Neural cell (in vitro differentiated cells): ENCODE measurements at regions not wholly inside any gene's neighbourhood (a gene's known extent, or its start where the extent isn't known, plus 50 kb on each side); places are given as distances from the start of the nearest gene placed in this dataset.

ENCODE experiments used
- H2AFZ ChIP-seq: fragments of 200-600, 300-800 bp; sonication (generic), shearing (Covaris generic); 2 replicates; pipeline ENCODE4 v1.6.0; 2014; ENCODE audit warnings: low read depth, mild to moderate bottlenecking, antibody characterized with exemption, low read length, moderate library complexity
- H3F3A ChIP-seq: fragments of 200-600 bp; shearing (Covaris generic); 2 replicates; pipeline ENCODE4 v1.6.1; 2016; ENCODE audit warnings: mild to moderate bottlenecking, moderate library complexity, mixed read lengths, antibody characterized with exemption, low read length; ENCODE audit not compliant: insufficient read depth, poor library complexity, severe bottlenecking
- H3K27ac ChIP-seq: fragments of 200-600, 300-800 bp; sonication (generic), shearing (Covaris generic); 2 replicates; pipeline ENCODE4 v1.5.1; 2014; ENCODE audit warnings: mild to moderate bottlenecking, low read length, moderate library complexity
- H3K27me3 ChIP-seq: fragments of 300-800, 200-600 bp; sonication (generic), shearing (Covaris generic); 2 replicates; pipeline ENCODE4 v1.6.0; 2014; ENCODE audit warnings: mild to moderate bottlenecking, low read depth, low read length, moderate library complexity; ENCODE audit not compliant: insufficient read depth
- H3K36me3 ChIP-seq: fragments of 300-800, 200-600 bp; sonication (generic), shearing (Covaris generic); 2 replicates; pipeline ENCODE4 v1.5.1; 2014; ENCODE audit warnings: mild to moderate bottlenecking, antibody characterized with exemption, low read length, moderate library complexity; ENCODE audit not compliant: insufficient read depth
- H3K4me2 ChIP-seq: fragments of 300-800, 200-600 bp; sonication (generic), shearing (Covaris generic); 2 replicates; pipeline ENCODE4 v1.6.0; 2014; ENCODE audit warnings: mild to moderate bottlenecking, low read length
- H3K4me3 ChIP-seq: fragments of 300-800, 200-600 bp; sonication (generic), shearing (Covaris generic); 2 replicates; pipeline ENCODE4 v1.5.1; 2014; ENCODE audit warnings: mild to moderate bottlenecking, low read length, moderate library complexity
- H3K79me2 ChIP-seq: fragments of 200-600 bp; shearing (Covaris generic); replicated peaks from 2 replicates; pipeline ENCODE4 v1.6.0; 2014; ENCODE audit warnings: mild to moderate bottlenecking, low read length, moderate library complexity; ENCODE audit not compliant: insufficient read depth
- H3K9ac ChIP-seq: fragments of 300-800, 200-600 bp; sonication (generic), shearing (Covaris generic); 2 replicates; pipeline ENCODE4 v1.6.1; 2016; ENCODE audit warnings: mild to moderate bottlenecking, low read length, mixed read lengths
- H3K9me2 ChIP-seq: fragments of 200-600 bp; shearing (Covaris generic); 2 replicates; pipeline ENCODE4 v1.6.1; 2016; ENCODE audit warnings: mild to moderate bottlenecking, low read length, mixed read lengths; ENCODE audit not compliant: insufficient read depth
- H3K9me3 ChIP-seq: fragments of 200-600, 300-800 bp; sonication (generic), shearing (Covaris generic); 2 replicates; pipeline ENCODE4 v1.6.1; 2016; ENCODE audit warnings: mild to moderate bottlenecking, mixed run types, low read length, moderate library complexity, mixed read lengths
- H4K20me1 ChIP-seq: fragments of 200-600 bp; shearing (Covaris generic); 2 replicates; pipeline ENCODE4 v1.6.1; 2016; ENCODE audit warnings: mild to moderate bottlenecking, mixed run types; ENCODE audit not compliant: insufficient read depth
- CTCF ChIP-seq: fragments of 450-650 bp; IDR thresholded peaks from 2 replicates; pipeline ENCODE4 v1.5.1; 2014; ENCODE audit warnings: antibody characterized with exemption, mild to moderate bottlenecking, moderate library complexity; ENCODE audit not compliant: poor library complexity, severe bottlenecking
- EP300 ChIP-seq: fragments of 450-650 bp; conservative IDR thresholded peaks from 2 replicates; pipeline ENCODE4 v1.6.1; 2014; ENCODE audit warnings: antibody characterized with exemption, mild to moderate bottlenecking, moderate library complexity; ENCODE audit not compliant: poor library complexity, severe bottlenecking
- EZH2 ChIP-seq: fragments of 200-600, 300-800 bp; shearing (Covaris generic), sonication (generic); IDR thresholded peaks from 2 replicates; pipeline ENCODE4 v1.6.1; 2014; ENCODE audit warnings: antibody characterized with exemption, low read length, borderline replicate concordance, mild to moderate bottlenecking; ENCODE audit not compliant: insufficient read depth, poor library complexity, severe bottlenecking
- MXI1 ChIP-seq: fragments of 450-650 bp; conservative IDR thresholded peaks from 2 replicates; pipeline ENCODE4 v1.6.1; 2014; ENCODE audit warnings: antibody characterized with exemption, mild to moderate bottlenecking; ENCODE audit not compliant: poor library complexity, severe bottlenecking
- POLR2AphosphoS5 ChIP-seq: IDR thresholded peaks from 2 replicates; pipeline ENCODE4 v1.6.1; 2012
- RAD21 ChIP-seq: fragments of 450-650 bp; conservative IDR thresholded peaks from 2 replicates; pipeline ENCODE4 v1.6.1; 2014; ENCODE audit warnings: antibody characterized with exemption, mild to moderate bottlenecking, moderate library complexity
- REST ChIP-seq: IDR thresholded peaks from 2 replicates; pipeline ENCODE4 v1.6.1; 2012; ENCODE audit warnings: borderline replicate concordance
- SMC3 ChIP-seq: fragments of 450-650 bp; conservative IDR thresholded peaks from 2 replicates; pipeline ENCODE4 v1.6.1; 2014; ENCODE audit warnings: antibody characterized with exemption, mild to moderate bottlenecking, moderate library complexity; ENCODE audit not compliant: poor library complexity
- TAF1 ChIP-seq: IDR thresholded peaks from 2 replicates; pipeline ENCODE4 v1.6.1; 2012; ENCODE audit warnings: low read depth

- Histone ChIP-seq H3K9me2 (no peaks in the 10 kb centered on the region), H3F3A (no peaks in the 10 kb centered on the region), H3K27ac (no peak overlapping the region), H3K27me3 (no peaks in the 10 kb centered on the region), H4K20me1 (no peaks in the 10 kb centered on the region), H3K9me3 (no peaks in the 10 kb centered on the region), H2AFZ (no peak overlapping the region), H3K4me2 (no peak overlapping the region), H3K79me2 (no peaks in the 10 kb centered on the region), H3K9ac (no peak overlapping the region), H3K36me3 (no peaks in the 10 kb centered on the region), H3K4me3 (no peak overlapping the region)
- TF ChIP-seq EZH2 (no peak), RAD21 (no peak), CTCF (no peak), MXI1 (no peak), TAF1 (no peak), SMC3 (no peak), POLR2AphosphoS5 (no peak), REST (no peak), EP300 (no peak)
Observed at GRCh38 chr5:114636271-114636670, 274.4 kb downstream of the KCNN2 start.

- no peak for TF ChIP-seq MXI1
- TF ChIP-seq CTCF = no peak
- no peak for TF ChIP-seq EZH2
- no peak for TF ChIP-seq POLR2AphosphoS5
- no peak for TF ChIP-seq SMC3
- no peak for TF ChIP-seq REST
- no peak for TF ChIP-seq EP300
- Histone ChIP-seq H3K79me2 (no peaks in the 10 kb centered on the region), H3K9ac (no peak overlapping the region)
Observed at GRCh38 chr5:114634967-114635901, 273.4 kb downstream of the KCNN2 start.

More at GRCh38 chr5:114634967-114635901, 273.4 kb downstream of the KCNN2 start:
- H3K4me3 ChIP-seq = no peak overlapping the region
- no peaks in the 10 kb centered on the region for H3F3A ChIP-seq
- H3K9me3 ChIP-seq = no peaks in the 10 kb centered on the region
- no peaks in the 10 kb centered on the region for H3K36me3 ChIP-seq
- H3K27me3 ChIP-seq = no peaks in the 10 kb centered on the region
- no peak overlapping the region for H2AFZ ChIP-seq
- no peaks in the 10 kb centered on the region for H3K9me2 ChIP-seq
- no peak overlapping the region for H3K27ac ChIP-seq
- H3K4me2 ChIP-seq = no peak overlapping the region
- no peaks in the 10 kb centered on the region for H4K20me1 ChIP-seq
